Nephron (organoid): ENCODE measurements at regions not wholly inside any gene's neighbourhood (a gene's known extent, or its start where the extent isn't known, plus 50 kb on each side); places are given as distances from the start of the nearest gene placed in this dataset.
A peak's percentile ranks its signal among the peaks of the same experiment; 100 is the strongest.

ENCODE experiments used
- H3K27ac Mint-ChIP-seq, 3 experiments: 2 replicates each; pipeline ENCODE4 v1.8.0; 2020; ENCODE audit warnings: mixed read lengths in 3 of 3, mild to moderate bottlenecking in 2 of 3, moderate library complexity in 1 of 3
- H3K27me3 Mint-ChIP-seq: 2 replicates; pipeline ENCODE4 v1.8.0; 2021; ENCODE audit warnings: low read depth, mild to moderate bottlenecking, moderate library complexity, mixed read lengths
- H3K36me3 Mint-ChIP-seq: 2 replicates; pipeline ENCODE4 v1.8.0; 2020; ENCODE audit warnings: low read depth, mixed read lengths
- H3K4me1 Mint-ChIP-seq: 2 replicates; pipeline ENCODE4 v1.8.0; 2020; ENCODE audit warnings: mixed read lengths
- H3K4me3 Mint-ChIP-seq, 3 experiments: 2 replicates each; pipeline ENCODE4 v1.8.0; 2020; ENCODE audit warnings: mild to moderate bottlenecking in 3 of 3, mixed read lengths in 3 of 3, moderate library complexity in 2 of 3
- H3K9me3 Mint-ChIP-seq: 2 replicates; pipeline ENCODE4 v1.8.0; 2020; ENCODE audit warnings: mixed read lengths
- CTCF ChIP-seq, 3 experiments: fragments of 200-600 bp; sonication (generic); IDR thresholded peaks; one replicate each; pipeline ENCODE4 v1.5.0; 2021; ENCODE audit warnings: antibody characterized with exemption in 3 of 3; ENCODE audit not compliant: unreplicated experiment in 3 of 3

GRCh38 chr6:23620911-23621401 is 505.1 kb upstream of the NRSN1 start:
- Mint-ChIP-seq H3K9me3 (peaks cover 2% of the 10 kb centered on the region), H3K4me1 (peaks cover 33% of the 10 kb centered on the region), H3K36me3 (peaks cover 4% of the 10 kb centered on the region), H3K27ac (peak overlapping the region; percentile 71 to 93 (median 87)), H3K27me3 (no peaks in the 10 kb centered on the region), H3K4me3 (no peak overlapping the region)
- no peak for TF ChIP-seq CTCF (IDR thresholded peaks at IDR 0.05; ENCODE audit: unreplicated experiment in 3 of 3)

DNA sequence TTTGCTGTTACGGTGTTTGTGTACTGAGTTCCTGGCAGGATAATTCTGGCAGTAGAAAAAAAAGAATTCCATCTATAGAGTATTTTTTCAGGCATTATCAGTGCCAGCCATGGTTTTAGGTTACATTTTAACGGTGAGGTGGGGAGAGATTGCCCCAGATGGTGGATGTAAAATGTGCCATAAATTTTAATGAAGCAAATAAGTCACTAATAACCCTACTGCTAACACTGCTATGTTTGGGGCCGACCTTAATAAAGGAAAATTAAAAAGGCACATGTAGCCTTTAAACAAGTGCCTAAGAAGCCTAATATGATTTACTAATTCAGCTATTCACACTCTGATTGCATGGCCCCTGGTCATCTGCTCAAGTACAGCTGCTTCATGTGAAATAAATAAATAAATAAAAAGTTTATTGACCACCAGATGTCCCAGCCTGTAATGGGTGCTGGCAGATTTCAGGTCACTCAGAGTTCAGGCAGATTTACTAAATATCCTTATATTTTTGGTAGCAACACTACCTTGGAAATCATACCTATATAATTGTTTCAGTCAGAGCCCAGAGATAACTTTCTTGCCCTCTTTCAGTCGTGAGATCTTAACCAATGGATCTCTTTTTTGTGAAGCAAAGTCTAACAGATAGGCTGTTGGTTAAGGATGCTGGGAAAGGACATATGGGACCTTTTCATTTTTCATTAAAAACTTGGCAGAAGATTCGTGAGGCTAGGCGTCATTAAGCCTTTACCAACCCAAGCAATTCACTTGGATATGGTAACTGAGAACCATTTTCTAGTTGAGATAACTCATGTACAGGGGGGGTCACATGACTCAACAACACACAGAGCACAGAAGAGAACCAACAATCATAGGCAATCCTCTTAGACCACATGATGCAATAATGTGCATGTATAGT is 495.0 kb upstream of the NRSN1 start:
- no peak for TF ChIP-seq CTCF (IDR thresholded peaks at IDR 0.05; ENCODE audit: unreplicated experiment in 3 of 3)
- Mint-ChIP-seq H3K27me3 (no peaks in the 10 kb centered on the region), H3K9me3 (no peaks in the 10 kb centered on the region), H3K36me3 (no peaks in the 10 kb centered on the region), H3K4me1 (peaks cover 24% of the 10 kb centered on the region), H3K27ac (peak overlapping the region in 2 of 3 experiments; percentile 30 to 73), H3K4me3 (no peak overlapping the region)

DNA sequence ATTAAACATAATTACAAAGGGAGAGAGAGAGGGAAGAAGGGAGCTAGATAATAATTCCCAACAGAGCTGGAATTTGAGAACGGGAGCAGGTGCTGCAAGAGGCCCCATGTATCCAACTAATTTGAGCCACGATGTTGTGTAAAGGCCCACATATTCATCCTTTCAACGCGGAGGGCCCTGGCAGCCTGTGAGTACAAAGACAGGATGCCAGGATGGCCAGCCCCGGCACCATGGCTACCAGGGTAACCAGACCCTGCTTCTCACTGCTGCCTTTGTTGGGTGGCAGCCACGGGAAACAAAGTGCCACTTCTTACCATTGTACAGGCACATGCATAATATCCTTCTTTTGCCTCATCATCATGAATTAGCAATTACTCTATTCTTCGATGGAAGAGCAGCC is 492.0 kb upstream of the NRSN1 start:
- Mint-ChIP-seq H3K9me3 (no peaks in the 10 kb centered on the region), H3K4me1 (peaks cover 15% of the 10 kb centered on the region), H3K27ac (peak overlapping the region in 1 of 3 experiments; percentile 70), H3K36me3 (no peaks in the 10 kb centered on the region), H3K27me3 (no peaks in the 10 kb centered on the region), H3K4me3 (no peak overlapping the region)
- no peak for TF ChIP-seq CTCF (IDR thresholded peaks at IDR 0.05; ENCODE audit: unreplicated experiment in 3 of 3)

DNA sequence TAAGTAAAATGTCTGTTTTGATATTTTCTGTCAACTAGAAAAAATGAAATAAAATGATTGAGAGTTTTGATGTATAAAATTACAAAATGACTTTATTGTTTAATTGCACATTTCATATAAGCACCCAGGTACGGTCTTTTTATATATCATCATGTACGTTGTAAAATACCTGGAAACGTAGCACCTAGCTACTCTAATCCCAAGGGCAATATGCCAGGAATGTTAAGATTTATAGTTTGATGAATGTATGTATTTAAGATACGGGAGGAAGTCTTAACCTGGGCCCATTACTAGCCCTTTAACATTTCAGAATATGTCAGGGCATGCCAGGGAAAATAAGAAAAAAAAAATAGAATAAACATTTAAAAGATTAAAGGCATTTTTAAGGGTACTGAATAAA is 490.9 kb upstream of the NRSN1 start:
- no peak overlapping the region for H3K27ac Mint-ChIP-seq
- H3K9me3 Mint-ChIP-seq = no peaks in the 10 kb centered on the region
- H3K4me1 Mint-ChIP-seq = peaks cover 13% of the 10 kb centered on the region
- no peak overlapping the region for H3K4me3 Mint-ChIP-seq
- no peaks in the 10 kb centered on the region for H3K27me3 Mint-ChIP-seq
- H3K36me3 Mint-ChIP-seq = no peaks in the 10 kb centered on the region
- no peak for TF ChIP-seq CTCF (IDR thresholded peaks at IDR 0.05; ENCODE audit: unreplicated experiment in 3 of 3)

DNA sequence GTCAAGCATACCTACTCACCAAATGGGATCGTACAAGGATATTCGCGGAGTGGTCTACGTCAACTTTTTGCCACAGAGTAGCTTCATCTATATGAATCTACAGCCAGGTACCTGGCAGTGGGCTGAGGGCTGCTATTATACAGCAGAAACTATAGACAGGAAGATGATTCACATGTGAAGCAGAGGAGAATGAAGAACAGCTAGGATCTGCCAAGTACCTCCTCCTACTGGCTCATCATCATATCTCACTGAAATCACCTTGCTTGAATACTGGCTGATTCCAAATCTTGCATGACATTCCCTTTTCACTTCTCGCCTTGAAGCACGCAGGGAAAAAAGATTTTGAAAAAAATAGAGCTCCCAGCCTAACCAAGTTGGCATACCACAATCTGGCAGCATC is 488.7 kb upstream of the NRSN1 start:
- H3K4me3 Mint-ChIP-seq = no peak overlapping the region
- H3K27me3 Mint-ChIP-seq = no peaks in the 10 kb centered on the region
- H3K27ac Mint-ChIP-seq = no peak overlapping the region
- H3K36me3 Mint-ChIP-seq = no peaks in the 10 kb centered on the region
- no peaks in the 10 kb centered on the region for H3K9me3 Mint-ChIP-seq
- TF ChIP-seq CTCF (IDR thresholded peaks at IDR 0.05; ENCODE audit: unreplicated experiment in 3 of 3) = no peak
- H3K4me1 Mint-ChIP-seq = peaks cover 6% of the 10 kb centered on the region

DNA sequence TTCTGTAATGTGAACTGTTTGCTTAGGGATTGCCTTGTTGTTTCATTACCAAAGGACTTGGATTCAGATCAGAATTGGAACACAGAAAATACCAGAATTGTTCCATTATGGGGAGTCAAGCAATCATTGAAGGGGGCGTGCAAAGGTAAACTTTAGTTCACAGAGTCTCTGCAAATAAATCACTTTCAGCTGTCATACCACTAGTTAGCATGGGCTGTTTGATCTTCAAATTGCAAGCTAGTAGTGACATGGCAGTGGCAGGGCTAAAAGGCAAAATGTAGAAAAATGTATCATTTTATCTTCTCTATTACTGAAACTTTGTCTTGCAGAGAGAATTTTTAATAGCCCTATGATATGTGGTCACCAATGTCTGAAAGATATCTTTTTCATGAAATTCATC is 483.2 kb upstream of the NRSN1 start:
- Mint-ChIP-seq H3K9me3 (no peaks in the 10 kb centered on the region), H3K4me3 (no peak overlapping the region), H3K27me3 (no peaks in the 10 kb centered on the region), H3K36me3 (no peaks in the 10 kb centered on the region), H3K4me1 (peaks cover 17% of the 10 kb centered on the region), H3K27ac (peak overlapping the region in 1 of 3 experiments; percentile 70)
- no peak for TF ChIP-seq CTCF (IDR thresholded peaks at IDR 0.05; ENCODE audit: unreplicated experiment in 3 of 3)
